DOHH2 (cell line): ENCODE measurements at regions not wholly inside any gene's neighbourhood (a gene's known extent, or its start where the extent isn't known, plus 50 kb on each side); places are given as distances from the start of the nearest gene placed in this dataset.

Source experiments
- H3F3A ChIP-seq: fragments of 200-600 bp; sonication (generic), shearing (Covaris generic); 2 replicates; pipeline ENCODE4 v1.6.0; 2016; ENCODE audit warnings: antibody characterized with exemption, mild to moderate bottlenecking; ENCODE audit not compliant: control insufficient read depth, insufficient read depth
- H3K27ac ChIP-seq: fragments of 200-600 bp; sonication (generic); 2 replicates; pipeline ENCODE4 v1.5.1; 2014; ENCODE audit warnings: low read depth, mild to moderate bottlenecking, low read length, moderate library complexity
- H3K27me3 ChIP-seq: fragments of 200-600 bp; sonication (generic); 2 replicates; pipeline ENCODE4 v1.6.1; 2014; ENCODE audit warnings: mild to moderate bottlenecking, low read length, mixed read lengths; ENCODE audit not compliant: control insufficient read depth
- H3K36me3 ChIP-seq: fragments of 200-600 bp; sonication (generic); 2 replicates; pipeline ENCODE4 v1.6.1; 2014; ENCODE audit warnings: mild to moderate bottlenecking, low read length, moderate library complexity, mixed read lengths; ENCODE audit not compliant: control insufficient read depth
- H3K4me1 ChIP-seq: fragments of 200-600 bp; sonication (generic); 2 replicates; pipeline ENCODE4 v1.6.1; 2014; ENCODE audit warnings: mild to moderate bottlenecking, low read length, mixed read lengths; ENCODE audit not compliant: control insufficient read depth
- H3K4me2 ChIP-seq: fragments of 200-600 bp; sonication (generic); 2 replicates; pipeline ENCODE4 v1.6.0; 2014; ENCODE audit warnings: mild to moderate bottlenecking, low read length, moderate library complexity
- H3K4me3 ChIP-seq: fragments of 200-600 bp; sonication (generic); 2 replicates; pipeline ENCODE4 v1.5.1; 2014; ENCODE audit warnings: mild to moderate bottlenecking, low read length, mixed read lengths
- H3K79me2 ChIP-seq: fragments of 200-600 bp; sonication (generic); 2 replicates; pipeline ENCODE4 v1.6.1; 2014; ENCODE audit warnings: mild to moderate bottlenecking, low read length, mixed read lengths; ENCODE audit not compliant: control insufficient read depth
- H3K9me2 ChIP-seq: fragments of 200-600 bp; sonication (generic); replicated peaks from 2 replicates; pipeline ENCODE4 v1.6.1; 2014; ENCODE audit warnings: mild to moderate bottlenecking, low read length, mixed read lengths; ENCODE audit not compliant: control insufficient read depth
- H3K9me3 ChIP-seq: fragments of 200-600 bp; sonication (generic); 2 replicates; pipeline ENCODE4 v1.6.1; 2014; ENCODE audit warnings: antibody characterized with exemption, low read length, mixed read lengths; ENCODE audit not compliant: control insufficient read depth, insufficient read depth
- H4K20me1 ChIP-seq: fragments of 200-600 bp; sonication (generic); 2 replicates; pipeline ENCODE4 v1.6.0; 2014; ENCODE audit warnings: low read depth, mild to moderate bottlenecking, antibody characterized with exemption, low read length, moderate library complexity; ENCODE audit not compliant: control insufficient read depth, insufficient read depth
- EZH2phosphoT487 ChIP-seq: fragments of 200-600 bp; sonication (generic); IDR thresholded peaks from 2 replicates; pipeline ENCODE4 v1.6.1; 2017; ENCODE audit warnings: borderline replicate concordance, mild to moderate bottlenecking, antibody characterized with exemption, low read length, moderate library complexity, mixed read lengths
- TF ChIP-seq, protein P1 (sequence below): fragments of 200-600 bp; sonication (generic); IDR thresholded peaks from one replicate; pipeline ENCODE4 v1.5.1; 2014; ENCODE audit warnings: antibody characterized with exemption, mild to moderate bottlenecking, low read depth, low read length; ENCODE audit not compliant: poor library complexity, severe bottlenecking

DNA sequence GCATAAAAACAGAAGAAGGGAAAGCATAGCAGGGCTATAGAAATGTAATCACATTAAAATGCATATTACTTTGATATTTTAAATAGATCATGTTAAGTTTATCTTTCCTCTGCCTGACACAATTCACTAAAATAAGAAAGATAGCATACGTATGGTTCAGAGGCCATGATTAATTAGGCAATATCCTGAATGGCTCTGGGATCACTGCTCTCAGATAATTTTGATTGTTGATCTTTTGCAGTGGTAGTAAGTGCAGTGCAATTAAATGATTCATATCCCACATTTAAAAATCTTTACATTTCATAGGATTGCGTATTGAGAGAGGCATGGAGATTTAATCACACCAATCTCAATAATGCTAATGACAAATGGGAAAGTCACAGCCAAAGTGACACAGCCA is 1040.7 kb downstream of the SOCS6 start:
- no peak for TF ChIP-seq EZH2phosphoT487
- TF ChIP-seq, protein P1, sequence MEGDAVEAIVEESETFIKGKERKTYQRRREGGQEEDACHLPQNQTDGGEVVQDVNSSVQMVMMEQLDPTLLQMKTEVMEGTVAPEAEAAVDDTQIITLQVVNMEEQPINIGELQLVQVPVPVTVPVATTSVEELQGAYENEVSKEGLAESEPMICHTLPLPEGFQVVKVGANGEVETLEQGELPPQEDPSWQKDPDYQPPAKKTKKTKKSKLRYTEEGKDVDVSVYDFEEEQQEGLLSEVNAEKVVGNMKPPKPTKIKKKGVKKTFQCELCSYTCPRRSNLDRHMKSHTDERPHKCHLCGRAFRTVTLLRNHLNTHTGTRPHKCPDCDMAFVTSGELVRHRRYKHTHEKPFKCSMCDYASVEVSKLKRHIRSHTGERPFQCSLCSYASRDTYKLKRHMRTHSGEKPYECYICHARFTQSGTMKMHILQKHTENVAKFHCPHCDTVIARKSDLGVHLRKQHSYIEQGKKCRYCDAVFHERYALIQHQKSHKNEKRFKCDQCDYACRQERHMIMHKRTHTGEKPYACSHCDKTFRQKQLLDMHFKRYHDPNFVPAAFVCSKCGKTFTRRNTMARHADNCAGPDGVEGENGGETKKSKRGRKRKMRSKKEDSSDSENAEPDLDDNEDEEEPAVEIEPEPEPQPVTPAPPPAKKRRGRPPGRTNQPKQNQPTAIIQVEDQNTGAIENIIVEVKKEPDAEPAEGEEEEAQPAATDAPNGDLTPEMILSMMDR, result no peak
- no peak overlapping the region for H3K4me2 ChIP-seq
- no peaks in the 10 kb centered on the region for H3K27me3 ChIP-seq
- no peaks in the 10 kb centered on the region for H3K36me3 ChIP-seq
- no peaks in the 10 kb centered on the region for H4K20me1 ChIP-seq
- no peaks in the 10 kb centered on the region for H3F3A ChIP-seq
- H3K9me3 ChIP-seq, result no peaks in the 10 kb centered on the region
- no peak overlapping the region for H3K4me3 ChIP-seq
- H3K79me2 ChIP-seq, result no peaks in the 10 kb centered on the region
- no peak overlapping the region for H3K27ac ChIP-seq
- H3K9me2 ChIP-seq, result no peaks in the 10 kb centered on the region
- no peaks in the 10 kb centered on the region for H3K4me1 ChIP-seq

DNA sequence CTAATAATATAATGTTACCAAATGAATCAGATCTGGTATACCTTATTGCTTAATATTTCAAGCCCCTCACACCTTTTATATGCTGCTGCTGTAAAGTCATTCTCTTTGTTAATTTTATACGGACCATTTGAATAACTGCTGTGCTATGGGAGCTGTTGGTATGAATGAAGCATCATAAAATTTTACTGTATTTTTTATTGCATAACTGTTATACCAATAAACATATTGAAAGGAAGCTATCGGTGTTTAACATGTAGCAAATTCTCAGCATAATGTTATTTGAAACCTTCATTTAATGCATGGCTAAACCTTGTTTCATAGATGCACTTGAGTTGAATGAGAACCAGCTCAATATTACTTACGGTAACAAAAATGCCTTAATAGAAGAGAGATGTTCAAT is 1040.3 kb downstream of the SOCS6 start:
- H3K79me2 ChIP-seq, result no peaks in the 10 kb centered on the region
- H3K4me1 ChIP-seq, result no peaks in the 10 kb centered on the region
- H3K9me2 ChIP-seq, result no peaks in the 10 kb centered on the region
- H3K4me3 ChIP-seq, result no peak overlapping the region
- no peak overlapping the region for H3K4me2 ChIP-seq
- no peaks in the 10 kb centered on the region for H3K36me3 ChIP-seq
- no peaks in the 10 kb centered on the region for H4K20me1 ChIP-seq
- no peaks in the 10 kb centered on the region for H3F3A ChIP-seq
- H3K27me3 ChIP-seq, result no peaks in the 10 kb centered on the region
- H3K27ac ChIP-seq, result no peak overlapping the region
- H3K9me3 ChIP-seq, result no peaks in the 10 kb centered on the region
- TF ChIP-seq, protein P1, result no peak
- no peak for TF ChIP-seq EZH2phosphoT487

DNA sequence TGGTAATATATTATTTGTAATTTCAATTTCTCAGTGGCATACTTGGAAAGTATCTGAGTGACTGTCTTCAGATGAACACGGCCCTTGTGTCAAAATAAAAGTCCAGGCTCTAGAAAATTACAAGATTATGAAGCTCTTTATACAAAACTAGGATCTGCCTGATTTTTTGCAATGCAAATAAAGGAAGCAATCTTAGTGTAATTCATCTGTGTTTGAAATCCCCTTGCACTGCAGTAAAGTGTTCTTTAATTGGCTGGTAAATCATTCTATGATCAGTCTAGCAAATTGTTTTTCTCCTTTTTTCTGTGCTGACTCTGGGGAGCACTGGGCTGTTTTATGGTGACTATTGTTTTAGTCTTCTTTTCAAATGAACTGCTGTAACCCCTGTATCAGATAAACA is 1039.0 kb downstream of the SOCS6 start:
- no peaks in the 10 kb centered on the region for H3K9me2 ChIP-seq
- no peaks in the 10 kb centered on the region for H3K36me3 ChIP-seq
- H3K9me3 ChIP-seq, result no peaks in the 10 kb centered on the region
- no peak overlapping the region for H3K4me3 ChIP-seq
- TF ChIP-seq, protein P1, result no peak
- no peak for TF ChIP-seq EZH2phosphoT487
- no peaks in the 10 kb centered on the region for H3K27me3 ChIP-seq
- no peaks in the 10 kb centered on the region for H3F3A ChIP-seq
- no peaks in the 10 kb centered on the region for H4K20me1 ChIP-seq
- H3K79me2 ChIP-seq, result no peaks in the 10 kb centered on the region
- no peak overlapping the region for H3K27ac ChIP-seq
- H3K4me2 ChIP-seq, result no peak overlapping the region
- no peaks in the 10 kb centered on the region for H3K4me1 ChIP-seq

DNA sequence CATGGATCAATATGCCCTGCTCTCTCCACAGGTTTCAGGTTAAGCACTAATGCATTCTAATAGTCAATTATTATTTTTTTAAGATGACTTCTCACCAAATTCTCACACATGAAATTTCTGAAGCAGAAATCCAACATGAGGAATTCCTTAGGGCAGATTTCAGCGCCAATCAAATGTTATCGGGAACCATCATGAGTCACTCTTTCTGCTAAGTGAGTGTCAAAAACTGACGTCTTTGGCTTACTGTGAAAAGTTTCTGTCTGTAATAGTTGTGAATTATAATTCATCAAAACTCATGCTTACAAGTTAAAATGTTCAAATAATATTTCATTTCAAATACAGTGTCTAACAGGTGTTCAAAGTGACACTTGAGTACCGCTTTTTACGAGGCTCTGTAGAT is 1038.6 kb downstream of the SOCS6 start:
- Histone ChIP-seq H3K27me3 (no peaks in the 10 kb centered on the region), H3F3A (no peaks in the 10 kb centered on the region), H3K9me3 (no peaks in the 10 kb centered on the region), H3K4me1 (no peaks in the 10 kb centered on the region), H3K9me2 (no peaks in the 10 kb centered on the region), H3K4me3 (no peak overlapping the region), H3K4me2 (no peak overlapping the region), H3K27ac (no peak overlapping the region), H3K79me2 (no peaks in the 10 kb centered on the region), H3K36me3 (no peaks in the 10 kb centered on the region), H4K20me1 (no peaks in the 10 kb centered on the region)
- TF ChIP-seq EZH2phosphoT487, result no peak
- TF ChIP-seq, protein P1, result no peak
